ENCODE measurements at regions not wholly inside any gene's neighbourhood (a gene's known extent, or its start where the extent isn't known, plus 50 kb on each side); places are given as distances from the start of the nearest gene placed in this dataset.

DNA sequence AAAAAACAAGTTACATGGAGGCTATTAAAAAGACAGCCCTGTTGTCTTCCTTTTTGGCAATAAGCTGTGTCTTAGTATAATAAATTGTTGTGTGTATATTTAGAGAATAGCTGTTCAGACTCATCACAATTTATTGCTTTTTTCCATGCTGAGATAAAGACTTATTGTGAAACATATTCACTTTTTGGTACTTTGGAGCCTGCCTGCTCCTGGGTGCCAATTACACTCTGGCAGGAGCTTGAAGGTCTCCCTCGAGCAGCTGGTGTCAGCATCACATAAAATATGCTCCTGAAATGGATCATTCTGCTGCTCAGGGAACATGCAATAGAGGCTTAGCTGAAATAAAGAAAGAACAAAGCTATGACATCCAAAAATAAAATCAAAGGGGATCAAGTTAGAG is 211.6 kb upstream of the DKK2 start:
- no peak overlapping the region for H2AFZ ChIP-seq (ENCODE audit: low read depth, low read length, poor library complexity, severe bottlenecking)
- H4K20me1 ChIP-seq (ENCODE audit: insufficient read depth), result no peaks in the 10 kb centered on the region
- H3K4me1 ChIP-seq (ENCODE audit: control insufficient read depth in 1 of 2, insufficient read depth in 2 of 2, low read length in 2 of 2), result no peaks in the 10 kb centered on the region
- H3K9me2 ChIP-seq (ENCODE audit: insufficient read depth), result no peaks in the 10 kb centered on the region
- H3K9ac ChIP-seq (ENCODE audit: low read length), result no peak overlapping the region
- TF ChIP-seq CBX3 (IDR thresholded peaks at IDR 0.05; ENCODE audit: low read depth) (no peak), JUND (IDR thresholded peaks at IDR 0.05) (no peak), ELF1 (IDR thresholded peaks at IDR 0.05; ENCODE audit: borderline replicate concordance, low read depth) (no peak), EZH2phosphoT487 (IDR thresholded peaks at IDR 0.05; ENCODE audit: borderline replicate concordance) (no peak), RAD21 (IDR thresholded peaks at IDR 0.05; ENCODE audit: low read depth) (no peak), YY1 (IDR thresholded peaks at IDR 0.05; ENCODE audit: extremely low read depth, insufficient replicate concordance, low read depth, low read length) (no peak), EGR1 (IDR thresholded peaks at IDR 0.05; ENCODE audit: low read depth) (no peak), FOSL1 (IDR thresholded peaks at IDR 0.05; ENCODE audit: low read depth) (no peak), POLR2AphosphoS5 (IDR thresholded peaks at IDR 0.05; ENCODE audit: low read depth, low read length) (no peak), ZFX (IDR thresholded peaks at IDR 0.05) (no peak), REST (IDR thresholded peaks at IDR 0.05; ENCODE audit: low read depth) (no peak), CEBPB (IDR thresholded peaks at IDR 0.05; ENCODE audit: low read depth) (no peak), SRF (IDR thresholded peaks at IDR 0.05; ENCODE audit: low read depth) (no peak), SP1 (IDR thresholded peaks at IDR 0.05; ENCODE audit: low read depth) (no peak)
- TF ChIP-seq, protein P1, sequence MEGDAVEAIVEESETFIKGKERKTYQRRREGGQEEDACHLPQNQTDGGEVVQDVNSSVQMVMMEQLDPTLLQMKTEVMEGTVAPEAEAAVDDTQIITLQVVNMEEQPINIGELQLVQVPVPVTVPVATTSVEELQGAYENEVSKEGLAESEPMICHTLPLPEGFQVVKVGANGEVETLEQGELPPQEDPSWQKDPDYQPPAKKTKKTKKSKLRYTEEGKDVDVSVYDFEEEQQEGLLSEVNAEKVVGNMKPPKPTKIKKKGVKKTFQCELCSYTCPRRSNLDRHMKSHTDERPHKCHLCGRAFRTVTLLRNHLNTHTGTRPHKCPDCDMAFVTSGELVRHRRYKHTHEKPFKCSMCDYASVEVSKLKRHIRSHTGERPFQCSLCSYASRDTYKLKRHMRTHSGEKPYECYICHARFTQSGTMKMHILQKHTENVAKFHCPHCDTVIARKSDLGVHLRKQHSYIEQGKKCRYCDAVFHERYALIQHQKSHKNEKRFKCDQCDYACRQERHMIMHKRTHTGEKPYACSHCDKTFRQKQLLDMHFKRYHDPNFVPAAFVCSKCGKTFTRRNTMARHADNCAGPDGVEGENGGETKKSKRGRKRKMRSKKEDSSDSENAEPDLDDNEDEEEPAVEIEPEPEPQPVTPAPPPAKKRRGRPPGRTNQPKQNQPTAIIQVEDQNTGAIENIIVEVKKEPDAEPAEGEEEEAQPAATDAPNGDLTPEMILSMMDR (IDR thresholded peaks at IDR 0.05 in 2 of 3, conservative IDR thresholded peaks at IDR 0.05 in 1 of 3; ENCODE audit: borderline replicate concordance in 1 of 3, insufficient read depth in 1 of 3, low read depth in 2 of 3, low read length in 2 of 3), result no peak
- TF ChIP-seq, protein P2, sequence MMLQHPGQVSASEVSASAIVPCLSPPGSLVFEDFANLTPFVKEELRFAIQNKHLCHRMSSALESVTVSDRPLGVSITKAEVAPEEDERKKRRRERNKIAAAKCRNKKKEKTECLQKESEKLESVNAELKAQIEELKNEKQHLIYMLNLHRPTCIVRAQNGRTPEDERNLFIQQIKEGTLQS (IDR thresholded peaks at IDR 0.05), result no peak
- TF ChIP-seq, protein P3, sequence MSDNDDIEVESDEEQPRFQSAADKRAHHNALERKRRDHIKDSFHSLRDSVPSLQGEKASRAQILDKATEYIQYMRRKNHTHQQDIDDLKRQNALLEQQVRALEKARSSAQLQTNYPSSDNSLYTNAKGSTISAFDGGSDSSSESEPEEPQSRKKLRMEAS (IDR thresholded peaks at IDR 0.05), result no peak
- H3K4me3 ChIP-seq (replicated peaks in 1 of 2; ENCODE audit: low read depth in 1 of 2, low read length in 2 of 2), result no peak overlapping the region
- no TSS peak for BruUV-seq (replicated peaks)
- no peak for DNase-seq (ENCODE audit: low read depth, low spot score)
- H3K79me2 ChIP-seq (ENCODE audit: insufficient read depth, low read length), result no peaks in the 10 kb centered on the region
- no peaks in the 10 kb centered on the region for H3K27me3 ChIP-seq (ENCODE audit: insufficient read depth, low read length)
- intact Hi-C loops (cut with micrococcal nuclease), result no loop called here
- ATAC-seq, result no peak
- H3K4me2 ChIP-seq (ENCODE audit: low read length), result no peak overlapping the region
- no peaks in the 10 kb centered on the region for H3K36me3 ChIP-seq (ENCODE audit: control insufficient read depth in 1 of 2, insufficient read depth in 2 of 2, low read length in 2 of 2)
- no peak overlapping the region for H3K27ac ChIP-seq (ENCODE audit: low read depth, low read length)
- ChIA-PET RAD21 (ENCODE audit: low non-redundant PET in 1 of 2, low total read pairs in 2 of 2, uncharacterized antibody in 2 of 2, unreplicated experiment in 2 of 2) (no interaction called here), CTCF (no interaction called here), POLR2A (no interaction called here)
- H3K9me3 ChIP-seq (ENCODE audit: control insufficient read depth in 1 of 2, insufficient read depth in 1 of 2, low read depth in 1 of 2, low read length in 2 of 2), result no peaks in the 10 kb centered on the region
